ENCODE measurements at regions not wholly inside any gene's neighbourhood (a gene's known extent, or its start where the extent isn't known, plus 50 kb on each side); places are given as distances from the start of the nearest gene placed in this dataset.

GRCh38 chr4:24130637-24131036 lies 240.8 kb upstream of the PPARGC1A start:
- TF ChIP-seq, protein P1, sequence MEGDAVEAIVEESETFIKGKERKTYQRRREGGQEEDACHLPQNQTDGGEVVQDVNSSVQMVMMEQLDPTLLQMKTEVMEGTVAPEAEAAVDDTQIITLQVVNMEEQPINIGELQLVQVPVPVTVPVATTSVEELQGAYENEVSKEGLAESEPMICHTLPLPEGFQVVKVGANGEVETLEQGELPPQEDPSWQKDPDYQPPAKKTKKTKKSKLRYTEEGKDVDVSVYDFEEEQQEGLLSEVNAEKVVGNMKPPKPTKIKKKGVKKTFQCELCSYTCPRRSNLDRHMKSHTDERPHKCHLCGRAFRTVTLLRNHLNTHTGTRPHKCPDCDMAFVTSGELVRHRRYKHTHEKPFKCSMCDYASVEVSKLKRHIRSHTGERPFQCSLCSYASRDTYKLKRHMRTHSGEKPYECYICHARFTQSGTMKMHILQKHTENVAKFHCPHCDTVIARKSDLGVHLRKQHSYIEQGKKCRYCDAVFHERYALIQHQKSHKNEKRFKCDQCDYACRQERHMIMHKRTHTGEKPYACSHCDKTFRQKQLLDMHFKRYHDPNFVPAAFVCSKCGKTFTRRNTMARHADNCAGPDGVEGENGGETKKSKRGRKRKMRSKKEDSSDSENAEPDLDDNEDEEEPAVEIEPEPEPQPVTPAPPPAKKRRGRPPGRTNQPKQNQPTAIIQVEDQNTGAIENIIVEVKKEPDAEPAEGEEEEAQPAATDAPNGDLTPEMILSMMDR (IDR thresholded peaks at IDR 0.05), result no peak
- no peak for TF ChIP-seq POLR2A (IDR thresholded peaks at IDR 0.05)
